Mammary epithelial cell (primary cell): ENCODE measurements at regions not wholly inside any gene's neighbourhood (a gene's known extent, or its start where the extent isn't known, plus 50 kb on each side); places are given as distances from the start of the nearest gene placed in this dataset.
"Not testable (repeated sequence)": the region's sequence is repeated elsewhere in the genome, so short reads cannot be mapped to it uniquely, and the experiment has no call there.

ENCODE experiments used
- EZH2 ChIP-seq: IDR thresholded peaks from 2 replicates; pipeline ENCODE4 v1.6.1; 2012; ENCODE audit warnings: low read length, inconsistent platforms, borderline replicate concordance
- TF ChIP-seq, protein P1 (sequence below), 2 donors: IDR thresholded peaks in 1 of 2; conservative IDR thresholded peaks in 1 of 2; 2 replicates each; pipeline ENCODE4 v1.5.1; 2011 to 2012; ENCODE audit warnings: inconsistent platforms in 2 of 2, low read length in 2 of 2, mild to moderate bottlenecking in 2 of 2, control low read depth in 1 of 2, low read depth in 1 of 2; ENCODE audit not compliant: insufficient read depth in 1 of 2; ENCODE audit errors: extremely low read depth in 1 of 2

DNA sequence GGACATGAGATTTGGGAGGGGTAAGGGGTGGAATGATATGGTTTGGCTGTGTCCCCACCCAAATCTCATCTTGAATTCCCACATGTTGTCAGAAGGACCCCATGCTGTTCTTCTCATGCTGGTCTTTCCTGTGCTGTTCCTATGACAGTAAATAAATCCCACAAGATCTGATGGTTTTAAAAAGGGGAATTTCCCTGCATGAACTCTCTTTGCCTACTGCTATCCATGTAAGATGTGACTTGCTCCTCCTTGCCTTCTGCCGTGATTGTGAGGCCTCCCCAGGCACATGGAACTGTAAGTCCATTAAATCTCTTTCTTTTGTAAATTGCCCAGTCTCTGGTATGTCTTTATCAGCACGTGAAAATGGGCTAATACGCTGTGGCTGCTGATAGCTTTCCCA lies 115.8 kb downstream of the ENC1 start:
- TF ChIP-seq EZH2 = not testable (repeated sequence)
- TF ChIP-seq, protein P1, sequence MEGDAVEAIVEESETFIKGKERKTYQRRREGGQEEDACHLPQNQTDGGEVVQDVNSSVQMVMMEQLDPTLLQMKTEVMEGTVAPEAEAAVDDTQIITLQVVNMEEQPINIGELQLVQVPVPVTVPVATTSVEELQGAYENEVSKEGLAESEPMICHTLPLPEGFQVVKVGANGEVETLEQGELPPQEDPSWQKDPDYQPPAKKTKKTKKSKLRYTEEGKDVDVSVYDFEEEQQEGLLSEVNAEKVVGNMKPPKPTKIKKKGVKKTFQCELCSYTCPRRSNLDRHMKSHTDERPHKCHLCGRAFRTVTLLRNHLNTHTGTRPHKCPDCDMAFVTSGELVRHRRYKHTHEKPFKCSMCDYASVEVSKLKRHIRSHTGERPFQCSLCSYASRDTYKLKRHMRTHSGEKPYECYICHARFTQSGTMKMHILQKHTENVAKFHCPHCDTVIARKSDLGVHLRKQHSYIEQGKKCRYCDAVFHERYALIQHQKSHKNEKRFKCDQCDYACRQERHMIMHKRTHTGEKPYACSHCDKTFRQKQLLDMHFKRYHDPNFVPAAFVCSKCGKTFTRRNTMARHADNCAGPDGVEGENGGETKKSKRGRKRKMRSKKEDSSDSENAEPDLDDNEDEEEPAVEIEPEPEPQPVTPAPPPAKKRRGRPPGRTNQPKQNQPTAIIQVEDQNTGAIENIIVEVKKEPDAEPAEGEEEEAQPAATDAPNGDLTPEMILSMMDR (conservative IDR thresholded peaks at IDR 0.05 in 1 of 2, IDR thresholded peaks at IDR 0.05 in 1 of 2; ENCODE audit: extremely low read depth in 1 of 2, insufficient read depth in 1 of 2, low read depth in 1 of 2, low read length in 2 of 2) = not testable (repeated sequence)
